Bone marrow (tissue), 2 donors: ENCODE measurements at regions not wholly inside any gene's neighbourhood (a gene's known extent, or its start where the extent isn't known, plus 50 kb on each side); places are given as distances from the start of the nearest gene placed in this dataset.

ENCODE experiments used
- DNase-seq, 2 donors: peaks; one replicate each; lab custom pipeline; 2025; lab: John Stamatoyannopoulos, UW

GRCh38 chr15:85977586-85977985 is 102.1 kb upstream of the AGBL1 start:
- DNase-seq, result no peak

DNA sequence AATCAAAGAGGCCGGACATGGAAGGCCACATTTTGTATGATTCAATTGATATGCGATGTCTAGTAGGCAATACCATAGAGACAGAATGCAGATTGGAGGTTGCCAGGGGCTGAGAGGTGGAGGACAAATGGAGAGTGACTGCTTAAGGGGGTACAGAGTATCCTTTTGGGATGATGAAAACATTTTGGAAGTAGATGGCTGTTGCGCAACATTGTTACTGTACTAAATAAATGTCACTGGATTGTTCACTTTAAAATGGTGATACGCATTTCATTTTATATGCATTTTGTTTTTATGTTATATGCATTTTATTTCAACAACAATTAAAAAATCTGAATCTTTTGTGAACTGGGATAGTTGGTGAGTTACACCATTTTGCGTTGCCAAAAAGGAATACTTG is 99.7 kb upstream of the AGBL1 start:
- DNase-seq, result no peak

- no peak for DNase-seq
Measured at GRCh38 chr15:85980946-85981345, 98.7 kb upstream of the AGBL1 start.

DNA sequence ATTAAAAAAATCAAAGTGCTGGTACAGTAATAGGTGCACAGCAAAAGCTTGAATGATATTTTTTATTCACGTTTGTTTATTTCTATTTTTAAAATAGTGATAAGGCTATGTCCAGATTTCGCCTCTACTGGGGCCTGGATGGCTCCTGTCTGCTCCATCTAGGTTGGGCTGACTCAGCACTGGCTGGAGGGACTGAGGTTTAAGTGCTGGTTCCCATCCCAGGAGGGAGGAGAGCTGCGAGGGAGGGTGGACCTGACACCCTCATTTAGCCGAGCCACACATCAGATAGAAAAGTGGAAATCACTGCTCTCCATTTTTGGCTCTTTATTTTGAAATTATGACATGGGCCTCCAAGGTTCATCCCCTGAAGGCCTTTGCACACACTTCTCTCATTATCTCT is 95.4 kb upstream of the AGBL1 start:
- no peak for DNase-seq

GRCh38 chr15:85986116-85986515 is 93.6 kb upstream of the AGBL1 start:
- no peak for DNase-seq

DNA sequence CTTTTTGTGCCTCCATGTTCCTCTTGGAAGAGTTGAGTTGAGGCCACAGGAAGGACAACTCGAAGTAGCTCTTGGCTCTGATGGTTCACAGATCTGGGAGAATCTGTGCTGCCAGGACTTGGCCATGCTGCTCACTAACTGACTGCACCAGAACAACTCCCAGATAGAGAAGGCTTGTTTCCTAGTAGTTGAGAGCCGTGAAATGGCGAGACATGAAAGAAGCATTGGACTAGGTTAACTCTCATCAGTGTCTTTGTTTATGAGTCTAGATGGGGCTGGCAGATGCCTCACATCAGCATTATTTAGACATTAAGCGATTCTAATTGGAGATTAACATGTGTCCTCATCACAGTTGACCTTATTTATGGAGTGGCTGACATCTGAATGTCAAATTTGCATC is 92.9 kb upstream of the AGBL1 start:
- no peak for DNase-seq

GRCh38 chr15:85988741-85989140 is 90.9 kb upstream of the AGBL1 start:
- DNase-seq, result no peak

DNA sequence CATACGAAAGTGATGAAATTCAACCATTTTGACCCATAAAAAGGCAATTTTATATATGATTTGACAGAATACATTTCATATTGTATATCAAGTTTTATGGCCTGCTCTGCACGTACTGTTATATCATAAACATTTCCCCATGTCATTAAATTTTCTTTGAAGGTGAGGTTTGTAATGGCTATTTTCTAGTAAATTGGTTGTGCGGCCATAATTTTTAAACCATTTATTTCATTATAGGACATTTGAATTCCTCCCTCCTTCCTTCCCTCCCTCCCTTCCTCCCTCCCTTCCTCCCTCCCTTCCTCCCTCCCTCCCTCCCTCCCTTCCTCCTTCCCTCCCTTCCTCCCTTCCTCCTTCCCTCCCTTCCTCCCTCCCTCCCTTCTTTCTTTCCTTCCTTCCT is 87.4 kb upstream of the AGBL1 start:
- DNase-seq, result no peak

DNA sequence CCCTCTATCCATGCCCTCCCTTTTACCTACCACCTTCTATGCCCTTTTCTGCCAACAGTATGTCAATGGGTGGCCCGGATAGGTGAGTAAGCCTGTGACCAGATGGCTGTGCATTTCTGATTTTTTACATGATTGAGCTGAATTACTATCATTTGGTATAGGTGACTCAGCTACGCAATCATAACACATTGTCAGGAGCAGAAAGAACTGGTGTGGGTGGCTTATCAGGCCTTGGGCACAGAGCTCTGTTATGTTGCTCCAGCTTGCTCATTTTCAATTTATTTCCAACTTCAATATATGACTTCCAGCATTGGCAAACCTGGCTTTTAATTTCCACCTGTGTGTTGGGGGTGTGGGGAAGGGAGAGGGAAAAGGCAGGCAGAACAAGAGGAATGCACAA is 86.6 kb upstream of the AGBL1 start:
- DNase-seq, result no peak

GRCh38 chr15:85997618-85998017 is 82.1 kb upstream of the AGBL1 start:
- no peak for DNase-seq

GRCh38 chr15:85999658-86000057 is 80.0 kb upstream of the AGBL1 start:
- no peak for DNase-seq

DNA sequence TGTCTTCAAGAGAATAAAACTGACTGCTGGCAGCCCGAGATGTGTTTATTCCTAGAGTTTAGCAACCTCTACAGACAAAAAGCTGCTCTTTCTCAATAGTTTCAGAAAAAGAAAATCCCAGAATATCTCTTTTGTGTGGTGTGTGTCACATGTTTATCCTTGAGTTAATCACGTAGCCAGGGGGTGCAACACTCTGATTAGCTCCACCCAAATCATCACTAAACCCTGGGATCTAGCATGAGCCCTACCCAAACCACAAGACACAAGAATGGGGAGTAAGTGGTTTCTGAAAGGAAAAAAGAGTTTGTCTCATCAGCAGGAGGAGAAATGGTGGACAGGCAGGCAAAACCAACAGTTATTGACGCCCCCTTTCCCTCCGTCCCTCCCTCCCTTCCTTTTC is 78.5 kb upstream of the AGBL1 start:
- no peak for DNase-seq

DNA sequence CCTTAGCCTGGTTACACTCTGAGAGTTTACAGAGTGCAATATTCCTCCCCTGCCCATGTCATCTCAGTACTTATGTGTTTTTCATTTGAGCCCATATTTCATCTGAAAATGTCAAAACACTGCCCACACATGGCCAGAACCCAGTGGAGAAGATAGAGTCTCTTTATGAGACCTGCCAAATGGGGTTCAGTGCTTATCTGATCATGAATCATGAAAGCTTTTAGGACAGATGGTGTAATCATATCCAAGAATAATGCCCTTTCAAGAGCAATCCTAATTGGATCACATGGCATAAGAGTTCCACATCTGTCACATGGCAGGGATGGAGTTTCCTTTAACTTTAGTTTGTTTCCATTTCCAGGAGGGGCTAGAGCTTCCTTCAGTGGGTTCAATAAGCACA is 77.2 kb upstream of the AGBL1 start:
- DNase-seq, result no peak

- no peak for DNase-seq
Measured at GRCh38 chr15:86004061-86004460, 75.6 kb upstream of the AGBL1 start.

GRCh38 chr15:86006546-86006945 is 73.1 kb upstream of the AGBL1 start:
- DNase-seq, result no peak

DNA sequence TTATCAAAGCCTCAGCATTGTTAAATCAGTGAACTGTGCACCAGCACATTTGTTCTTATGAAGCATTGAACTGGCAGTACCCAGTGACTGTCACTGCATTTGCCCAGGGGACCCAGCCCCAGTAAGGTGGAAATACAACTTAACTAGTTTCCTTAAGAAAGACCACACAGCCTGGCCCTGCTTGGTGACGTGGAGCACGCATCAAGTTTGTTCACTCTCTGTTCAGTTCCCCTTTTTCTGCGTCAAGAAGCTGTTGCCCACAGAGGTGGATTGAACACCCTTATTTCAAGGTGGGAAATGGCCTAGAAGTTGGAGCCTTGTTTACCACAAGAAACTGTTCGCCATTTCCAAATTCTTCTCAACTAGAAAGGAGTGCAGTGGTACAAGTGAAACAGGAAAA is 69.9 kb upstream of the AGBL1 start:
- DNase-seq, result no peak

GRCh38 chr15:86010398-86010797 is 69.3 kb upstream of the AGBL1 start:
- DNase-seq, result no peak

- no peak for DNase-seq
Measured at GRCh38 chr15:86010891-86011290, 68.8 kb upstream of the AGBL1 start.

- DNase-seq, result no peak
Measured at GRCh38 chr15:86014016-86014415, 65.7 kb upstream of the AGBL1 start.

DNA sequence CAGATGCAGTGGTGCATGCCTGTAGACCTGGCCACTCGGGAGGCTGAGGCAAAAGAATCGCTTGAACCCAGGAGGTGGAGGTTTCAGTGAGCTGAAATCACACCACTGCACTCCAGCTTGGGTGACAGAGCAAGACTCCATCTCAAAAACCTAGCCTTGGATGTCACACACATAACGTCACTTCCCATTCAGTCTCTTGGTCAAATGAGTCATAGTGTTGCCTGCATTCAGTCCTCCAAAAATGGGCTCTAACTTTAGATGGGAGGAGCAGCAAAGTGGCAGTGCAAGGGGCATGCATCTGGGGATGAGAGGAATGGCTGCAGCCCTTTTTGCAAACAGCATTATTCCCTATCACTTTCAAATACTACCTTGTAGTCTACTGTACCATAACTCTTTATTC is 62.9 kb upstream of the AGBL1 start:
- DNase-seq, result no peak

DNA sequence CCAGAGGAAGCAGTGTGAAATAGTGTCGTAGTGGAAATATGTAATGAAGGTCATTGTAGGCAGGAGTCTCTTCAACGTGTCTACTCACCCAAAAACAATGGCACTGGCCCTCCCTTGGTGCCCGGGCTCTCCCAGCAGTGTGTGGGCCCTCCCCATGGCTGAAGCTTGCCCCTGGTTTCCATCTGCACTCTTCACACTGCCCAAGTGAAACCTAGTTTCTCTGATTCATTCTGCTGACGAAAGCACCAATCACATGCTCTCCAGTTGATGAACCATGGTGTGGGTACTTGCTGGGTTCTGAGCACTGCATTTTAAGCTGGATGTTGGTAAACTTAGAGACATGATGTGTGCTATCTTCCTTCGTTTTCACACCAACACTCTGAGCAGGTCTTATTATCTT is 61.0 kb upstream of the AGBL1 start:
- DNase-seq, result no peak

DNA sequence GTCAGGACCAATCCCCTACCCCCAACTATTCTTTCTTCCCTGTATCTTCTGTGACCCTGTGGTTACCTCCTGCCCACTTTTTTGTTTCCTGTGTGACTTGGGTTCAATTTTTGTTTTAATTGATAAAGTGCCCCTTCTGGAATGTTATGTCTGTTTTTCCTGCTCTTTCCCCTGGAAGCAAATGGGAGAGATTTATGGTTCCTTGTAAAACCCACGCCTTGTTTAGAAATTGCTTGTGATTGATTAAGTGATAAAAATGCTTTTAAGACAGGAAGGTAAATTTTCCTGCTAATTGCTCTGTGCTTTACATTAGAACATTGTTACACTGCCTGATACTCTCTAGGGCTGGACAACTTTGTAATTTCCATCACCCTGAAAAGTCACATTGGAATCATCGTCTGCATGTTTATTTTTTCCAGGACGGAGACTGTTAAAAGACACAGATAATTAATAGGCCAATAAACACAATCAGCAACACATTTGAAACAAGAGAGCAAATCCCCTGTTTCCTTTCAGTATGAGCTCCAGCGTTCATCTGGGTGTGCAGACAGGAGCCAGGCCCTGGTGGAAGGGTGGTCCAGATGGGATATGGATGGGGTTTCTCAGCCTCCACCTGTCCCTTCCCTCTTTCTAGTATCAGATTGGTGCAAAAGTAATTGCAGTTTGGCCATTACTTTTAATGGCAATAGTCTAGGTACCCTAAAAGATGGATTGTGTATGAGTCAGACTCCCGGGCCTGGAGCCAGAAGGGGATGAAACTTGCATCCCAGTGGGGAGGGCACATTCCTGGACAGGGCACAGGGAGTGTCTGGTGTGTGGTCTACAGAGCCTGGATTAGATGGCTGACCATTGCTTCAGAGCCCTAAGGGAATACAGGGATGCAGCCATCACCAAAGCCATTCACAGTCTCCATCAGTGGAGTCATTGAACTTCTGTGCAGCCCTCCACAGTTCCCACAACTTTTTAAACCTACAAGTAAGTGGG is 58.1 kb upstream of the AGBL1 start:
- DNase-seq, result no peak

DNA sequence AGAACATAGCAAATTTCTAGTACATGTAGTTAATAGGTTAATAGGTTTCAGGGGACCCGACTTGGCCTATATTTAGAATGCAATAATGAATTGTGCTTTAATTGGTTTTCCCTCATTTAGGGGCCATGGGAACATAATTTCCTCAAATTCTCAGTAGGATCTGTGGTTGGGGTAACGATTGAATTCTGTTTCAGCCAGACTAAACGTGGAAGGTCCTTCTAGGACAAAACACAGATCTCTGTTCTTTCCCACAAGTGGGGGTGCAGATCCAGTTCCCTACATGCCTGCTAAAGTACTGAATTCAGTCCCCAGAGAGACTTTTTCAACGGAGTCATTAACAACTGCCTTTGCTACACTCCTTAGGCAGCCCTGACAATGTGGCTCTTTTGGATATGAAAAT is 50.7 kb upstream of the AGBL1 start:
- DNase-seq, result no peak
